ENCODE measurements at regions not wholly inside any gene's neighbourhood (a gene's known extent, or its start where the extent isn't known, plus 50 kb on each side); places are given as distances from the start of the nearest gene placed in this dataset.

DNA sequence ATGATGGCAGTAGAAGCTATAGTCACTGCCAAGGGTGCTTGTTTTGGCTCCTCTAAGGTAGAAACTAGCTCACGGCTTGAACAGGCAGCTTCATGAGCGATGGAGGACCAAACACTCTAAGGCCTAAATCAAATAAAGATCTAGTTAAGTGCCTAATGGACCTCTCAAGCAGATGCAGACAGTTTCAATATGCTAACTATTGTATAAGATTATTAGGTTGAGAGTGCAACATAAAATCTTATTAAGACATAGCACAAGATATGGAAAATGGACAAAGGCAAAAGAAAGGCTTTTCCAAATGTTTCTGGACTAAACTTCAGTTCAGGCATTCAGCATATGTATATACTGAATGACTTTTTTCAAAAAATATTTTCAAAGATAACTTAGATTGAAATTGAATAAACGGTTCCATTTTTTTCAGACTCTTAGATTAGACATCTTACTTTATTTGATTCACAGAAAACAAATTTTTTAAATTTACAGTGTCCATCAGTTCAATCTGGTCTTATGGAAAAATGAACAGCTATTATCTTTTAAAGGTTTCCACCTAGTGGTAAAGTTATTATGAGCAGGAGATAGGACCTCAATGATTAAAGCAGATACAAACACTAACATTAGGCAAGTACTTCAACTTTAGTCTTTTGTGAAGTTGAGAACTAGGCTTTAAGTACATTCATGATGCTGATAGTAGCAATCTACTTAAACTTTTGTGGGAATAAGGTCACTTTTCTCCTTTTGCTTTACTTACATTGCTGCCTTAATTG lies 1167.7 kb downstream of the MAT2B start:
- Mint-ChIP-seq H3K9me3 (ENCODE audit: unreplicated experiment) (no peaks in the 10 kb centered on the region), H3K4me3 (ENCODE audit: unreplicated experiment) (no peak overlapping the region), H3K27ac (ENCODE audit: low read depth, unreplicated experiment) (no peak overlapping the region), H3K27me3 (ENCODE audit: insufficient read depth, unreplicated experiment) (no peaks in the 10 kb centered on the region), H3K36me3 (ENCODE audit: insufficient read depth, unreplicated experiment) (no peaks in the 10 kb centered on the region), H3K4me1 (ENCODE audit: insufficient read depth, unreplicated experiment) (no peaks in the 10 kb centered on the region)
- intact Hi-C loops (cut with micrococcal nuclease), result loop anchor here (1.0 to 5.0 kb wide), 7 partner anchors 169 to 1109 kb away; no protein-coding TSS in a partner anchor
- no TSS peak for BruUV-seq (replicated peaks)
- DNase-seq (ENCODE audit: unreplicated experiment), result peak; percentile 42
- CTCF ChIA-PET, result interaction anchor here (0.6 to 5.0 kb wide), 38 partner anchors 9 to 1110 kb away, joined by 3 to 69 read pairs (median 4); no protein-coding TSS in a partner anchor
- POLR2A ChIA-PET, result interaction anchor here (0.5 to 0.7 kb wide), 5 partner anchors 9 to 936 kb away, joined by 3 read pairs; no protein-coding TSS in a partner anchor
- TF ChIP-seq, protein P1, sequence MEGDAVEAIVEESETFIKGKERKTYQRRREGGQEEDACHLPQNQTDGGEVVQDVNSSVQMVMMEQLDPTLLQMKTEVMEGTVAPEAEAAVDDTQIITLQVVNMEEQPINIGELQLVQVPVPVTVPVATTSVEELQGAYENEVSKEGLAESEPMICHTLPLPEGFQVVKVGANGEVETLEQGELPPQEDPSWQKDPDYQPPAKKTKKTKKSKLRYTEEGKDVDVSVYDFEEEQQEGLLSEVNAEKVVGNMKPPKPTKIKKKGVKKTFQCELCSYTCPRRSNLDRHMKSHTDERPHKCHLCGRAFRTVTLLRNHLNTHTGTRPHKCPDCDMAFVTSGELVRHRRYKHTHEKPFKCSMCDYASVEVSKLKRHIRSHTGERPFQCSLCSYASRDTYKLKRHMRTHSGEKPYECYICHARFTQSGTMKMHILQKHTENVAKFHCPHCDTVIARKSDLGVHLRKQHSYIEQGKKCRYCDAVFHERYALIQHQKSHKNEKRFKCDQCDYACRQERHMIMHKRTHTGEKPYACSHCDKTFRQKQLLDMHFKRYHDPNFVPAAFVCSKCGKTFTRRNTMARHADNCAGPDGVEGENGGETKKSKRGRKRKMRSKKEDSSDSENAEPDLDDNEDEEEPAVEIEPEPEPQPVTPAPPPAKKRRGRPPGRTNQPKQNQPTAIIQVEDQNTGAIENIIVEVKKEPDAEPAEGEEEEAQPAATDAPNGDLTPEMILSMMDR (IDR thresholded peaks at IDR 0.05; ENCODE audit: unreplicated experiment), result peak; percentile 54

DNA sequence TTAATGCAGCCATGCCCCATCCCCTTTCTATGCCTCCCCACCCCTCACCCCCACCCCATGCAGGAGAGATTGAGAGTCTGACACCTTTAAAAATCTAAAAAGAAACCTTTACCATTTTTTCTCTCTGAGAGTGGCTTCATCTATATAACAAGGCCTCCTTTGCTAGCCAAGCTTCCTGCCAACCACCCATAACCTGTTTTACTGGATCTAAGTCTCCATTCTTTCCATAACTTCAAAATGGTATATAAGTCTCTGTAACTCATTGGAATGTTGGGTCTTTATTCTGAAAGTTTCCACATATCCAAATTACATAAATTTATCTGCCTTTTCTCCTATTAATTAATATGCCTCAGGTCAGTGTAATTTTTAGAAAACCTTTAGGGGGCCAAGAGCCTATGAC lies 1174.0 kb downstream of the MAT2B start:
- DNase-seq (ENCODE audit: unreplicated experiment), result no peak
- no peak overlapping the region for H3K27ac Mint-ChIP-seq (ENCODE audit: low read depth, unreplicated experiment)
- ChIA-PET CTCF (interaction anchor here (0.6 to 1.3 kb wide), 2 partner anchors 9 to 818 kb away, joined by 3 to 4 read pairs; no protein-coding TSS in a partner anchor), POLR2A (no interaction called here)
- intact Hi-C loops (cut with micrococcal nuclease), result no loop called here
- H3K27me3 Mint-ChIP-seq (ENCODE audit: insufficient read depth, unreplicated experiment), result no peaks in the 10 kb centered on the region
- TF ChIP-seq, protein P1 (IDR thresholded peaks at IDR 0.05; ENCODE audit: unreplicated experiment), result no peak
- no peaks in the 10 kb centered on the region for H3K9me3 Mint-ChIP-seq (ENCODE audit: unreplicated experiment)
- H3K4me3 Mint-ChIP-seq (ENCODE audit: unreplicated experiment), result no peak overlapping the region
- H3K4me1 Mint-ChIP-seq (ENCODE audit: insufficient read depth, unreplicated experiment), result no peaks in the 10 kb centered on the region
- no TSS peak for BruUV-seq (replicated peaks)
- no peaks in the 10 kb centered on the region for H3K36me3 Mint-ChIP-seq (ENCODE audit: insufficient read depth, unreplicated experiment)

DNA sequence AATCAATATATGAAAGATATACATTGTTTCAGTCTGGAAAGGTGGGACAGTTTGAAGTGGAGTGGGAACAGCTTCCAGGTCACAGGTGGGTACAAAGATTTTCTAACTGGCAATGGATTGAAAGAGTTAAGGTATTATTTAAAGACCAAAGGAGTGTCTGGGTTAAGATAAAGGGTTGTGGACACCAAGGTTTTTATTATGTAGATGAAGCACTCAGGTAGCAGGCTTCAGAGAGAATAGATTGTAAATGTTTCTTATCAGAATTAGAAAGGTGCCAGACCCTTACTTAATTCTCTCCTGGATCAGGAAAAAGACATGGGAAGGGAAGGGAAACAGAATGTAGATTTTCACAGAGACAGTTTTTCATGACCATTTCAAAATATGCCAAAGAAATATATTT lies 1174.8 kb downstream of the MAT2B start:
- H3K27me3 Mint-ChIP-seq (ENCODE audit: insufficient read depth, unreplicated experiment), result no peaks in the 10 kb centered on the region
- no peaks in the 10 kb centered on the region for H3K36me3 Mint-ChIP-seq (ENCODE audit: insufficient read depth, unreplicated experiment)
- ChIA-PET CTCF (interaction anchor here (1.3 kb wide), 1 partner anchor 10 kb away, joined by 4 read pairs; no protein-coding TSS in a partner anchor), POLR2A (no interaction called here)
- no peaks in the 10 kb centered on the region for H3K4me1 Mint-ChIP-seq (ENCODE audit: insufficient read depth, unreplicated experiment)
- DNase-seq (ENCODE audit: unreplicated experiment), result no peak
- H3K9me3 Mint-ChIP-seq (ENCODE audit: unreplicated experiment), result no peaks in the 10 kb centered on the region
- H3K4me3 Mint-ChIP-seq (ENCODE audit: unreplicated experiment), result no peak overlapping the region
- H3K27ac Mint-ChIP-seq (ENCODE audit: low read depth, unreplicated experiment), result no peak overlapping the region
- BruUV-seq (replicated peaks), result no TSS peak
- intact Hi-C loops (cut with micrococcal nuclease), result no loop called here
- TF ChIP-seq, protein P1 (IDR thresholded peaks at IDR 0.05; ENCODE audit: unreplicated experiment), result no peak

DNA sequence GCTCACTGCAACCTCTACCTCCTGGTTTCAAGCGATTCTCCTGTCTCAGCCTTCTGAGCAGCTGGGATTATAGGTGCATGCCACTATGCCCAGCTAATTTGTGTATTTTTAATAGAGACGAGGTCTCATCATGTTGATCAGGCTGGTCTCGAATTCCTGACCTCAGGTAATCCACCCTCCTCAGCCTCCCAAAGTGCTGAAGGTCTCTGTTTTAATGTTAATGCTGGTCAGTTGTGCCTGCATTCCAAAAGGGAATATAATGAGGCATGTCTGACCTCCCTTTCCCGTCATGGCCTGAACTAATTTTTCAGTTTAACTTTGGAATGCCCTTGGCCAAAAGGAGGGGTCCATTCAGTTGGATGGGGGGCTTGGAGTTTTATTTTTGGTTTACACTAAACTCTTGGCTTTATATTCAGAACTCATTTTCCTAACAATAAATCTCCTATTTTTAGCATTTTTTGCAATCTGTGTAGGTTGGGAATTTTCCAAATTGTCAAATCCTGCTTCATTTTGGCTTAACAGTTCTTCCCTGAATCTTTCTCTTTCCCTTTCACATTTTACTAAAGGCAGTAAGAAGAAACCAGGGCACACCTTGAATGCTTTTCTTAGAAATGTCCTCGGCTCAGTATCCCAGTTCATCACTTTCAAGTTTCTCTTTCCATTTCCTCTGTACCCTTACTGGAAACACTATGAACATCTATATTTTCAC lies 1175.5 kb downstream of the MAT2B start:
- intact Hi-C loops (cut with micrococcal nuclease), result no loop called here
- ChIA-PET CTCF (interaction anchor here (0.9 kb wide), 1 partner anchor 177 kb away, joined by 4 read pairs; no protein-coding TSS in a partner anchor), POLR2A (interaction anchor here (0.6 kb wide), 1 partner anchor 563 kb away, joined by 3 read pairs; no protein-coding TSS in a partner anchor)
- Mint-ChIP-seq H3K9me3 (ENCODE audit: unreplicated experiment) (no peaks in the 10 kb centered on the region), H3K27me3 (ENCODE audit: insufficient read depth, unreplicated experiment) (no peaks in the 10 kb centered on the region), H3K27ac (ENCODE audit: low read depth, unreplicated experiment) (no peak overlapping the region), H3K36me3 (ENCODE audit: insufficient read depth, unreplicated experiment) (no peaks in the 10 kb centered on the region), H3K4me1 (ENCODE audit: insufficient read depth, unreplicated experiment) (no peaks in the 10 kb centered on the region), H3K4me3 (ENCODE audit: unreplicated experiment) (no peak overlapping the region)
- TF ChIP-seq, protein P1 (IDR thresholded peaks at IDR 0.05; ENCODE audit: unreplicated experiment), result no peak
- no TSS peak for BruUV-seq (replicated peaks)
- DNase-seq (ENCODE audit: unreplicated experiment), result no peak

Measured in MCF 10A (cell line).